BE2C (cell line): ENCODE measurements at regions not wholly inside any gene's neighbourhood (a gene's known extent, or its start where the extent isn't known, plus 50 kb on each side); places are given as distances from the start of the nearest gene placed in this dataset.

Experiments
- DNase-seq: peaks from one replicate; pipeline ENCODE4 v3.0.0-alpha.2; 2020
- H3K27me3 ChIP-seq: fragments of 250-450 bp; sonication (Bioruptor Pico); 2 replicates; pipeline ENCODE4 v1.5.1; 2020; ENCODE audit warnings: mild to moderate bottlenecking
- H3K36me3 ChIP-seq: fragments of 250-450 bp; sonication (Bioruptor Pico); 2 replicates; pipeline ENCODE4 v1.5.1; 2020; ENCODE audit warnings: mild to moderate bottlenecking
- H3K4me1 ChIP-seq: fragments of 250-450 bp; sonication (Bioruptor Pico); 2 replicates; pipeline ENCODE4 v1.5.1; 2020
- H3K4me3 ChIP-seq: 2 replicates; pipeline ENCODE4 v1.5.1; 2011; ENCODE audit warnings: low read depth, low read length
- H3K9me3 ChIP-seq: fragments of 250-450 bp; sonication (Bioruptor Pico); 2 replicates; pipeline ENCODE4 v1.5.1; 2020
- CTCF ChIP-seq: IDR thresholded peaks from 2 replicates; pipeline ENCODE4 v1.5.1; 2012; ENCODE audit warnings: mild to moderate bottlenecking, low read depth, low read length

- Histone ChIP-seq H3K36me3 (no peaks in the 10 kb centered on the region), H3K4me3 (no peak overlapping the region), H3K4me1 (no peaks in the 10 kb centered on the region), H3K27me3 (no peaks in the 10 kb centered on the region), H3K9me3 (no peaks in the 10 kb centered on the region)
- no peak for TF ChIP-seq CTCF
- DNase-seq, result no peak
Measured at GRCh38 chr2:40036241-40036640, 257.2 kb upstream of the THUMPD2 start.

- no peak for TF ChIP-seq CTCF
- Histone ChIP-seq H3K27me3 (no peaks in the 10 kb centered on the region), H3K4me3 (no peak overlapping the region), H3K9me3 (no peaks in the 10 kb centered on the region), H3K36me3 (no peaks in the 10 kb centered on the region), H3K4me1 (no peaks in the 10 kb centered on the region)
- DNase-seq, result no peak
Measured at GRCh38 chr2:40034801-40035200, 255.7 kb upstream of the THUMPD2 start.

- no peak for DNase-seq
- Histone ChIP-seq H3K4me1 (no peaks in the 10 kb centered on the region), H3K9me3 (no peaks in the 10 kb centered on the region), H3K27me3 (no peaks in the 10 kb centered on the region), H3K4me3 (no peak overlapping the region), H3K36me3 (no peaks in the 10 kb centered on the region)
- TF ChIP-seq CTCF, result no peak
Measured at GRCh38 chr2:40034198-40034597, 255.1 kb upstream of the THUMPD2 start.

- no peaks in the 10 kb centered on the region for H3K4me1 ChIP-seq
- H3K9me3 ChIP-seq, result no peaks in the 10 kb centered on the region
- TF ChIP-seq CTCF, result no peak
- no peaks in the 10 kb centered on the region for H3K36me3 ChIP-seq
- H3K27me3 ChIP-seq, result no peaks in the 10 kb centered on the region
- no peak for DNase-seq
- H3K4me3 ChIP-seq, result no peak overlapping the region
Measured at GRCh38 chr2:40033781-40034180, 254.7 kb upstream of the THUMPD2 start.

GRCh38 chr2:40032650-40033319 lies 253.7 kb upstream of the THUMPD2 start:
- Histone ChIP-seq H3K27me3 (no peaks in the 10 kb centered on the region), H3K36me3 (no peaks in the 10 kb centered on the region), H3K4me1 (no peaks in the 10 kb centered on the region), H3K9me3 (no peaks in the 10 kb centered on the region), H3K4me3 (no peak overlapping the region)
- TF ChIP-seq CTCF, result no peak
- no peak for DNase-seq

GRCh38 chr2:40030456-40030975 lies 251.5 kb upstream of the THUMPD2 start:
- Histone ChIP-seq H3K27me3 (no peaks in the 10 kb centered on the region), H3K4me3 (no peak overlapping the region), H3K36me3 (no peaks in the 10 kb centered on the region), H3K4me1 (no peaks in the 10 kb centered on the region), H3K9me3 (no peaks in the 10 kb centered on the region)
- TF ChIP-seq CTCF, result no peak
- no peak for DNase-seq
